GM19395 (cell line): ENCODE measurements at regions not wholly inside any gene's neighbourhood (a gene's known extent, or its start where the extent isn't known, plus 50 kb on each side); places are given as distances from the start of the nearest gene placed in this dataset.
"Not testable (repeated sequence)": the region's sequence is repeated elsewhere in the genome, so short reads cannot be mapped to it uniquely, and the experiment has no call there.

Source experiments
- ATAC-seq: cut with Tn5 transposase; IDR thresholded peaks from one replicate; pipeline ENCODE4 v1.9.1; 2021; ENCODE audit warnings: mild to moderate bottlenecking, moderate library complexity; ENCODE audit not compliant: unreplicated experiment

DNA sequence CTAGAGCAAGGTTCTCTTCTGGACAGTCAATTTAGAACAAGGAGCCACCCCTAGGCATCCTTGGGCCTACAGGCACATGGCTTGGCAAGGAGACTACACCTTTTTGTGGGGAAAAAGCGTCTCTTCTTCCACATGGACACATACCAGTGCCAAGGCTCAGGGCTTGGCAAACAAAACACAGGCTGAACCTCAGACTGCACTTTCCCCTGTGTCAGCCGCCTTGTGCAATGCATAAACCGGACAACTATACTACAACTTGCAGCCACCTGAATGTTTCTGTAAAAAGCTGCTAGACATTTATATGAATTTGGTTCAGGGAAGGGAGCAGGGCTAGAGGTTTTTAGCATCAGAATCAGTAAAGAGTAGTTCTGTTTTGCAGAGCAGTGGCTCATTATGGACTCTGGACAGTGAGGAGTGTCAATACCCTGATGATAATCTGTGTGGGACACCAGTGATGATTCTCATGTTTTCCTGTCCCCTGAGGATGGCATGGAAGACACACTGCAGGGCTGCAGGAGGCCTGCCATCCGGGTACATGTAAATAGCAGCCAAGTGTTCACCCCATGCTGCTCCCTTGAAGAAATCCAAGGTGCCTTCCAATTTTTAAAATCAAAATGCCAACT, 118.9 kb downstream of the GATA3 start:
- no peak for ATAC-seq

DNA sequence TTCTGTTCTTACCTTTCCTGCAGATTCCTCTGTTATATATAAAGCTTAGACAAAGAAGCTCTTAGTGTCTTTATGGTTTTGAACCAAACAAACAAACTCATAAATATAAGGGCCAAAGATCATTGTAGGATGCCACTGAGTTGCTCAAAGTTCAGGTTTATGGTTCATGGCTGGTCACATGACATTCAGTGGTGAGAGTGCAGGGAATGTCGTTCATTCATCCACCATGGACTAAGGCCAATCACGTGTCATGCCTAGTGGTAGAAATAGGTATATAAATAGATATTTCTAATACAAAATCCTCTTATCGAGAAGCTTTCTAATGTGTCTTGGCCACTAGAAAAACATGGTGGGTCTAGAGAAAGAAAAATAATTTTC, 119.4 kb downstream of the GATA3 start:
- no peak for ATAC-seq

- ATAC-seq = no peak
Observed at GRCh38 chr10:8174762-8175161, 120.3 kb downstream of the GATA3 start.

DNA sequence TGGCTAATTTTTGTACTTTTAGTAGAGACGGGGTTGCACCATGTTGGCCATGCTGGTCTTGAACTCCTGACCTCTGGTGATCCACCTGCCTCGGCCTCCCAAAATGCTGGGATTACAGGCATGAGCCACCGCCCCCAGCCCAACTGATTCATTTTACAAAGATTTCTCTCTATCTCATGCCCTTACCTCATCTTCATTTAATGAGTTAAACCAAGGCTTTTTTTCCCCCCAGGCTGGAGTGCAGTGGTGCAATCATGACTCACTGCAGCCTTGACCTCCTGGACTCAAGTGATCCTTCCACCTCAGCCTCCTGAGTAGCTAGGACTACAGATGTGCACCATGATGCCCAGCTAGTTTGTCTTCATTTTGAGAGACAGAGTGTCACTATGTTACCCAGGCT, 123.0 kb downstream of the GATA3 start:
- not testable (repeated sequence) for ATAC-seq

GRCh38 chr10:8179773-8180172, 125.3 kb downstream of the GATA3 start:
- not testable (repeated sequence) for ATAC-seq

- ATAC-seq = no peak
Observed at GRCh38 chr10:8180360-8181109, 126.0 kb downstream of the GATA3 start.

- ATAC-seq = no peak
Observed at GRCh38 chr10:8181496-8182157, 127.1 kb downstream of the GATA3 start.

DNA sequence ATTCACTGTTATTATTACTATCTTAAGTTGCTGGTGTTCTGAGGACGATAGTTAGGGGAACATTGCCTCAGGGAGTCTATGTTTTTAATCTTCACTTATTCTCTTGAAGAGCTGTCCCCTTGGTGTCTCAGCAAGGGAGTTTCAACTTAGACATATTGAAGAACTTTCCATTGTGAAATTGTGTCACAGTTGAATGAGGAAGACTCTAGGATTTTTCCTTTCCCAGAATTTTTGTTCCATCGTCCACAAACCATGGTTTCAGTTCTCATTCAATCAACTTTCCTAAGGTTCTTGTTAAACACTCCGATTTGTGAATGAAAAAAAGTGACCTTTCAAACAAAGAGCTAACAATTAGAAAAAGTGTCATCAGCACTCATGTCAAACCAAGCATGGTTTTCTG, 128.3 kb downstream of the GATA3 start:
- ATAC-seq = no peak

- no peak for ATAC-seq
Observed at GRCh38 chr10:8183241-8183704, 128.8 kb downstream of the GATA3 start.

DNA sequence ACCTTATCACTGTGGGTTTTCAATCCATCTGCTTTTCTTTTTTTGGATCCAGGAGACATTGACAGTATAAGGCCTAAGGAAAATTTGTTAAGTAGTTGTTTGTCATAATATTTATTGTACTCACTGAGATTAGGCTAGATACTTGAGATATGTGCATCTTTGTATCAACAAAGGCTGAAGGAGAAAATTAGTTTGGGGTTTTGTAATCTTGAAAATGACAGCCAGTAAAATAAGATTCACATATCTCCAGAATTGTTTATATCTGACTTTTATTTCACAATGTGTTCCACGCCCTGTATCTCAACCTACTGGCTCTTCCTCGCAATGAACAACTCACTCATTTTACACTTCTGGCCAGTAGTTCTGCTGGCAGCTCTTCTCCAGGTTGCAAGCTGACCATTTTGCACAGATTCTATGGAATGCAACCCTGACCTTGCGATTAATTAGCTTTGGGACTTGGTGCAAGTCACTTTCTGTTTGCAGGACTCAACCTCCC, 132.7 kb downstream of the GATA3 start:
- no peak for ATAC-seq

DNA sequence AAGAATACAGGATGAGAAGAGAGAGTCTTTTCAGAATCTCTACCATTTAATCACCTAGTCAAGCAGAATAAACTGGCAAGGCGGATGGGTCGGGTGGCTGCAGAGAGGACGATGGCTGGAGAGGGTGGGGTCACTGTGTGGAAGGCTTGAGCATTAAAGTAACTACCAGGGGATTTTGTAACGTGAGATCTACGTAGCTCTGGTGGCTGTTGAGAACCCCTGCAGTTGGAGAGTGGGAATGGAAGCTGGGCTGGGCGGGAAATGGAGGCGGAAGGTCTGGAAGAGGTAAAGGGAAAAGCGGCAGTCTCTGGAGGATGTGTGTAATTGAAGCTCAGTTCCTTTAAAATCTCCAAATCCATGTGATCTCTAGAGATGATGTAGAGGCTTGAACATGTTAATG, 135.0 kb downstream of the GATA3 start:
- ATAC-seq = no peak

DNA sequence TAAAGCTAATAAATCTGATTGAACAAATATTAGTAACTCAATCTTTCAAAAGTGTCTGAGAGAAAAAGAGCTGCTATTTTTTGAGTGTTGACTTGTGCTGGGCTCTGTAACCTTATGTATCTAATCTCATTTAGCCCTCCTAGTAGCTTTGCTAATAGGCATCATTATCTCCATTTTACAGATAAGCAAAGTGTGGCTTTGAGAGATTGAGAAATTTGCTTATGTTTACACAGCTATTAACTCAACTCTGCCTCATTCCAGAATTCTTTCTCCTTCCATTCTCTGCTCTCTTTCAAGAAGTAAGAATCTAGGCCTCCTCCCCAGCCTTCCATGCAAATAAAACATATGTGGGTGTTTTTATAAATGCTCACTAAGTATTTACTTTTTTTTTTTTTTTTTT, 137.8 kb downstream of the GATA3 start:
- no peak for ATAC-seq

GRCh38 chr10:8193546-8193945, 139.1 kb downstream of the GATA3 start:
- no peak for ATAC-seq

- ATAC-seq = no peak
Observed at GRCh38 chr10:8194050-8194449, 139.6 kb downstream of the GATA3 start.

DNA sequence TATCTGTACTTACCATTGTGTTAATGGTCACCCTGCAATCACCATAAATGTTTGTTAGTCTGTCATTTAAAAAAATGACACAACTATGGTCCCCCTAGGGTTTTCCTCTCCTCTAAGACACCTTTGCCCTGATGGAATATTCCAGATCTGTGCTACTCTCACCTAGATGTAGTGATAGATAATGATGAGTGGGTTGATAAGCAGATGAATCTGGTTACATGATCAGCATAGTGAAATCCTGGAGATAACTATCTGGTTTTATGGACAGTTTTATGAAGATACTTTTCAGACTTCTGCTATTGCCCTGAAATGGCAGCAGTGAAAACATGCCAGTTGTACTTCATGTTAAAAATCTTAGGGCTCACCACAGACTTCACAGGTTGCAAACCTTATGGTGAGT, 152.4 kb downstream of the GATA3 start:
- ATAC-seq = no peak

DNA sequence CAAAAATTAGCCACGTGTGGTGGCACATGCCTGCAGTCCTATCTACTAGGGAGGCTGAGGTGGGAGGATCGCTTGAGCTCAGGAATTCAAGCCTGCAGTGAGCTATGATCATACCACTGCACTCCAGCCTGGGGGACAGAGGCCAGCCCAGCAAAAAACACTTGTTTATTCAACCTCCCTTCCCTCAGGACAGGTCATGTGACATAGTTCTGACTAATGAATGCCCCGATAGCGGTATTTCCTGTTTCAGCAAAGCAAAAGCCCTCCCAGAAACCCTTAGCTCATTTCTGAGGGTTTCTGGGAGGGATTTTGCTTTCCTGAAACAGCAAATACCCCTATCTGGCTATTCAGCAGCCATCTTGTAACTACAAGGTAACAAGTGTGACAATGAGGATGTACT, 157.1 kb downstream of the GATA3 start:
- no peak for ATAC-seq

DNA sequence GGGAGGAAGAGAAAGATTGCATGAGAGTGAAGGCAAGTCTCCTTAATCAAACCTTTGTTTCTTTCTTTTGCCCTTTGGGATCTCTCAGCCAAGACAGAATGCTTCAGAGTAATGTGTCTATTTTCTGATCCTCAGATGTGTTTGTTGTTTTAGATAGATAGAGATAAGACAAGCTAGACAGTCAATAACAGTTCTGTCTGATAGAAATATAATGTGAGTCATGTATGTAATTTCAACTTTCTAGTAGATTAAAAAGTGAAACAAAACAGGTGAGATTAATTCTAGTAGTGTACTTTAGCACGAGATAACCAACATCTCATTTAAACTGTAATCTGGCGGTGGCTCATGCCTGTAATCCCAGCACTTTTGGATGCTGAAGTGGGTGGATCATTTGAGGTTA, 159.2 kb downstream of the GATA3 start:
- no peak for ATAC-seq

DNA sequence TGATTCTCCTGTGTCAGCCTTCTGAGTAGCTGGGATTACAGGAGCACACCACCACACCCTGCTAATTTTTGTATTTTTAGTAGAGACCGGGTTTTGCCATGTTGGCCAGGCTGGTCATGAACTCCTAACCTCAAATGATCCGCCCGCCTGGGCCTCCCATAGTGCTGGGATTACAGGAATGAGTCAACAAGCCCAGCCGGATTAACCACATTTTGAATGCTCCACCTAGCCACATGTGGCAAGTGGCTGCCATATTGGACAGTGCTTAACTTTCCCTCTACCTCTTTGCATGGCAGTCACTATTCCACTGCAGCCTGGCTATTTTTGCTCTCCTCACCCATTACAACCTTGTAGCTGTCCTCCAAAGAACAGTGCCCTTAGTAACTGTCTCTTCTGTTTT, 160.1 kb downstream of the GATA3 start:
- ATAC-seq = no peak

DNA sequence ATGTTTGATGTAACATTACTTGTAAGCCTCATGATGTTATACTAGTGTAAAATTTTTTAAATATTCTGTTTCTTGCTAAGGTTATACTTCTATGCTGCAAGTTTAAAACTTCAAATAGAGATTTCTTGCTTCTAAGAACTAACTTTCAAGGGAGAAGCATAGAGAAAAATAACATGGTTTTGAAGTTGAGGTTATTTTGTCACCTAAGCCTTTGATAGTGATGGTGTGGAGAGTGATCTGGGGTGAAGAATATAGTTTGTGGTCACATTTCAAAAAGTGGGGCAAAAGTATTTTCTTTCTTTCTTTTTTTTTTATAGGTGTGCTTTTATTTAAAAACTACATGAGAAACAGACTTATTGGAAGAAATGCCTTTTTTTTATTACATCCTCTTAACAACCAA, 162.4 kb downstream of the GATA3 start:
- ATAC-seq = no peak

DNA sequence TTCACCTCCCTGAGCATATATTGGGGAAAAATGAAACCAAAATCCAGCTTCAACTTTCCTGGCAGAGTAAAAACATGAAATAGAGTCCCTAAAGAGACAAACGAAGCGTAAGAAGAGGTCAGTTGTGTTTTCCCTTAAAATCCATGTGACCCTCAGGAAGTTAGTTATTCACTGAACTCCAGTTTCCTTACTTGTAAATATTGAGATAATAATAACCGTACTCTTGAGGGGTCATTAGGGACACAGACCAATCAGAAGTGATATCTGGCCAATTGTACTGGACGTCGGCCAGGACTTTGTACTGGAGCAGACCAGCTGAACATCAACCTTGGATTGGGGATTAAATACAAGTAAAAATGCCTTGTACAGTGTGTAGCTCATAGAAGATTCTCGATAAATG, 167.0 kb downstream of the GATA3 start:
- ATAC-seq = no peak

DNA sequence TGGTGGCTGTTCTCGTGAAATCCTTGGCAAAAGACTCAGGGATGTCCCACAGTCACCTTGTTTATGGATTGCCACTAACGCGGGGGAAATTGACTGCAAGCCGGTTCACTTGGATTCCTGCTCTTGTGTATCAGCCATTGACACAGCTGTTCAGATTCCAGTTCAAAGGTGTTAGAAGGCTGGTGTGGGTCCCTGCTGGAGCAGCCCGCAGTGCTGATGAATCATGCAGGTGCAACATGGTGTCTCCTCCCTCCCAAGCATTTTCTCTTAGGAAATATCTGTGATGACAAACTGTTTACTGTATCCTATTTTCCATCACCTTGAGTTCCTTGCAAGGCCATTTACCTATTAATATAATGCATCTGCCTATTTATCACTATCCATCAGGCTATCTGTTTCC, 170.1 kb downstream of the GATA3 start:
- ATAC-seq = no peak

DNA sequence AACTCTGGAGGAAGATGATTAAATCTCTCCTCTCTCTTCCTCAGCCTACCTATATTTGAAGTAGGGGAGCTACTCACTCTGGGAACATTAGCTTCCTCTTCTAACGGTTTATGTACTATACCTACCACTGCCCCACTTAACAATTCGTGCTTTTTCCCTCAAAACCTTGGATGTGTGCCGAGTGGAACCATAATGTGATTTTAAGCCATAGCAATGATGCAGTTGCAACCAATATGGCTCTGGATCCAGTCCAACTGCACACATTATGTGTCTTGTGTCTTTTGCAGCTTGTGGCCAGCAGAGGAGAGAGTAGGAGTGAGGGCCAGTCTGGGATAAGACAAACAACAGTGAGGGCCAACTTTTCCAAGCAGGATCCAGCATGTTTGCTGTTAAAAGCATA, 170.7 kb downstream of the GATA3 start:
- no peak for ATAC-seq
